T-cell (primary cell): ENCODE measurements at regions not wholly inside any gene's neighbourhood (a gene's known extent, or its start where the extent isn't known, plus 50 kb on each side); places are given as distances from the start of the nearest gene placed in this dataset.
A peak's percentile ranks its signal among the peaks of the same experiment; 100 is the strongest.

Source experiments
- ATAC-seq, 4 experiments: fragments of 200-7000 bp in 3 of 4; fragments of 150-1000 bp in 1 of 4; cut with Tn5 transposase; replicated peaks in 1 of 4; 1 replicate in 3 of 4; 2 replicates in 1 of 4; pipeline ENCODE4 v1.10.0; 2021; ENCODE audit warnings: moderate library complexity in 3 of 4, mild to moderate bottlenecking in 2 of 4, moderate number of reproducible peaks in 1 of 4
- CTCF ChIA-PET, 2 donors: fragments of 300-600 bp; sonication (Branson Sonifier 250); formaldehyde crosslinking; loops; one replicate each; lab custom pipeline; 2022; ENCODE audit warnings: antibody characterized with exemption in 2 of 2; lab: Charles Lee
- POLR2A ChIA-PET, 2 donors: fragments of 300-600 bp; sonication (Branson Sonifier 250); formaldehyde crosslinking; loops; one replicate each; lab custom pipeline; 2022; ENCODE audit warnings: antibody characterized with exemption in 2 of 2; lab: Charles Lee
- DNase-seq, 35 experiments: peaks; one replicate each; pipeline versions ENCODE4 v3.0.0 to v3.0.0-alpha.2; 2013 to 2023
- H3K27ac ChIP-seq: one replicate; pipeline ENCODE4 v1.5.1; 2013; ENCODE audit warnings: low read length
- H3K27me3 ChIP-seq, 2 experiments: replicated peaks in 1 of 2; 1 replicate in 1 of 2; 2 replicates in 1 of 2; pipeline versions ENCODE4 v1.6.1 to v1.7.0; 2013; ENCODE audit warnings: low read length in 1 of 2, mixed read lengths in 1 of 2; ENCODE audit not compliant: control insufficient read depth in 2 of 2, insufficient read depth in 2 of 2; ENCODE audit errors: extremely low read depth in 1 of 2
- H3K36me3 ChIP-seq, 2 donors: 1 replicate in 1 of 2; 2 replicates in 1 of 2; pipeline versions ENCODE4 v1.6.1 to v1.7.0; 2013; ENCODE audit warnings: low read length in 1 of 2; ENCODE audit not compliant: control insufficient read depth in 2 of 2, insufficient read depth in 1 of 2; ENCODE audit errors: extremely low read depth in 1 of 2
- H3K4me1 ChIP-seq, 2 experiments: 1 replicate in 1 of 2; 2 replicates in 1 of 2; pipeline versions ENCODE4 v1.6.1 to v1.7.0; 2013; ENCODE audit warnings: low read length in 2 of 2, mixed read lengths in 1 of 2; ENCODE audit not compliant: insufficient read depth in 2 of 2, control insufficient read depth in 1 of 2; ENCODE audit errors: extremely low read depth in 1 of 2
- H3K4me3 ChIP-seq, 2 donors: 1 replicate in 1 of 2; 2 replicates in 1 of 2; pipeline versions ENCODE4 v1.5.1 to v1.7.0; 2013; ENCODE audit warnings: mild to moderate bottlenecking in 2 of 2, low read length in 1 of 2, moderate library complexity in 1 of 2; ENCODE audit not compliant: control insufficient read depth in 1 of 2; ENCODE audit errors: extremely low read depth in 1 of 2
- H3K9me3 ChIP-seq: 2 replicates; pipeline ENCODE4 v1.7.0; 2013
- H3K27ac Mint-ChIP-seq, 2 donors: one replicate each; pipeline ENCODE4 v1.8.0; 2020 to 2021; ENCODE audit warnings: mild to moderate bottlenecking in 2 of 2, mixed read lengths in 2 of 2
- H3K27me3 Mint-ChIP-seq, 2 donors: one replicate each; pipeline ENCODE4 v1.8.0; 2021 to 2022; ENCODE audit warnings: mixed read lengths in 2 of 2
- H3K36me3 Mint-ChIP-seq: one replicate; pipeline ENCODE4 v1.8.0; 2021; ENCODE audit warnings: mixed read lengths
- H3K4me1 Mint-ChIP-seq, 3 donors: one replicate each; pipeline ENCODE4 v1.8.0; 2020 to 2022; ENCODE audit warnings: mixed read lengths in 3 of 3, mild to moderate bottlenecking in 1 of 3
- H3K4me3 Mint-ChIP-seq, 3 donors: one replicate each; pipeline ENCODE4 v1.8.0; 2020 to 2022; ENCODE audit warnings: mild to moderate bottlenecking in 3 of 3, mixed read lengths in 3 of 3, moderate library complexity in 3 of 3
- H3K9me3 Mint-ChIP-seq, 3 donors: one replicate each; pipeline ENCODE4 v1.8.0; 2020 to 2022; ENCODE audit warnings: mixed read lengths in 3 of 3
- WGBS: methylation state at CpG from one replicate; pipeline ENCODE4 v1.1.5; 2013; ENCODE audit warnings: missing lambda C conversion rate; ENCODE audit not compliant: insufficient coverage; 5-methylcytosine and 5-hydroxymethylcytosine counted together

GRCh38 chr15:70563561-70564095 lies 199.7 kb downstream of the UACA start:
- WGBS: 94% methylated on average over 3 of the region's 6 CpGs
- no peaks in the 10 kb centered on the region for H3K9me3 Mint-ChIP-seq
- no peaks in the 10 kb centered on the region for H3K36me3 Mint-ChIP-seq
- peaks cover 0 to 6% (median 5%) of the 10 kb centered on the region in 3 donors for H3K4me1 Mint-ChIP-seq
- ATAC-seq (no peak), DNase-seq (no peak)
- Histone ChIP-seq H3K27ac (no peak overlapping the region), H3K4me3 (no peak overlapping the region), H3K9me3 (no peaks in the 10 kb centered on the region), H3K27me3 (peaks cover 0 to 15% of the 10 kb centered on the region in 2 experiments), H3K36me3 (no peaks in the 10 kb centered on the region), H3K4me1 (peaks cover 20 to 41% of the 10 kb centered on the region in 2 experiments)
- ChIA-PET POLR2A (no interaction called here), CTCF (no interaction called here)
- no peak overlapping the region for H3K4me3 Mint-ChIP-seq
- peaks cover 0 to 2% of the 10 kb centered on the region in 2 donors for H3K27me3 Mint-ChIP-seq
- peak overlapping the region in 1 of 2 donors; percentile 28 for H3K27ac Mint-ChIP-seq

- Mint-ChIP-seq H3K27me3 (peaks cover 0 to 2% of the 10 kb centered on the region in 2 donors), H3K4me3 (no peak overlapping the region), H3K36me3 (no peaks in the 10 kb centered on the region), H3K27ac (peak overlapping the region in 1 of 2 donors; percentile 6), H3K9me3 (no peaks in the 10 kb centered on the region), H3K4me1 (peaks cover 0 to 6% (median 5%) of the 10 kb centered on the region in 3 donors)
- 100% methylated on average over 1 of the region's 2 CpGs for WGBS
- peaks cover 0 to 15% of the 10 kb centered on the region in 2 experiments for H3K27me3 ChIP-seq
- peaks cover 25 to 49% of the 10 kb centered on the region in 2 experiments for H3K4me1 ChIP-seq
- ATAC-seq (no peak), DNase-seq (no peak)
- no peak overlapping the region for H3K4me3 ChIP-seq
- H3K9me3 ChIP-seq: no peaks in the 10 kb centered on the region
- CTCF ChIA-PET: no interaction called here
- no peak overlapping the region for H3K27ac ChIP-seq
- POLR2A ChIA-PET: interaction anchor here in 1 of 2 donors (0.6 kb wide), 2 partner anchors 232 to 1696 kb away, joined by 3 to 4 read pairs; no protein-coding TSS in a partner anchor
- H3K36me3 ChIP-seq: no peaks in the 10 kb centered on the region
Observed at GRCh38 chr15:70562906-70563305, 200.5 kb downstream of the UACA start.

GRCh38 chr15:70561885-70562284 lies 201.5 kb downstream of the UACA start:
- peaks cover 0 to 6% (median 5%) of the 10 kb centered on the region in 3 donors for H3K4me1 Mint-ChIP-seq
- no peaks in the 10 kb centered on the region for H3K36me3 ChIP-seq
- peaks cover 30 to 58% of the 10 kb centered on the region in 2 experiments for H3K4me1 ChIP-seq
- CTCF ChIA-PET: interaction anchor here in 1 of 2 donors (0.6 kb wide), 1 partner anchor 72 kb away, joined by 3 read pairs; no protein-coding TSS in a partner anchor
- no peaks in the 10 kb centered on the region for H3K36me3 Mint-ChIP-seq
- no peak overlapping the region for H3K4me3 ChIP-seq
- H3K9me3 Mint-ChIP-seq: no peaks in the 10 kb centered on the region
- peaks cover 0 to 2% of the 10 kb centered on the region in 2 donors for H3K27me3 Mint-ChIP-seq
- H3K27ac ChIP-seq: no peak overlapping the region
- peaks cover 0 to 15% of the 10 kb centered on the region in 2 experiments for H3K27me3 ChIP-seq
- H3K27ac Mint-ChIP-seq: peak overlapping the region; percentile 5 to 6
- POLR2A ChIA-PET: interaction anchor here in 1 of 2 donors (0.7 kb wide), 1 partner anchor 494 kb away, joined by 5 read pairs; no protein-coding TSS in a partner anchor
- no peak overlapping the region for H3K4me3 Mint-ChIP-seq
- 91% methylated on average over 7 of the region's 7 CpGs for WGBS
- H3K9me3 ChIP-seq: no peaks in the 10 kb centered on the region
- DNase-seq (no peak), ATAC-seq (no peak)

GRCh38 chr15:70560617-70561328 lies 202.6 kb downstream of the UACA start:
- Mint-ChIP-seq H3K27me3 (peaks cover 0 to 2% of the 10 kb centered on the region in 2 donors), H3K36me3 (no peaks in the 10 kb centered on the region), H3K9me3 (no peaks in the 10 kb centered on the region), H3K4me3 (no peak overlapping the region), H3K27ac (peak overlapping the region in 1 of 2 donors; percentile 52), H3K4me1 (peaks cover 0 to 6% (median 5%) of the 10 kb centered on the region in 3 donors)
- Histone ChIP-seq H3K27ac (no peak overlapping the region), H3K4me1 (peaks cover 40 to 64% of the 10 kb centered on the region in 2 experiments), H3K36me3 (no peaks in the 10 kb centered on the region), H3K27me3 (peaks cover 0 to 15% of the 10 kb centered on the region in 2 experiments), H3K9me3 (no peaks in the 10 kb centered on the region), H3K4me3 (no peak overlapping the region)
- 73% methylated on average over 3 of the region's 4 CpGs for WGBS
- POLR2A ChIA-PET: interaction anchor here in 1 of 2 donors (0.6 kb wide), 1 partner anchor 803 kb away, joined by 4 read pairs; no protein-coding TSS in a partner anchor
- CTCF ChIA-PET: interaction anchor here in 1 of 2 donors (0.6 kb wide), 1 partner anchor 1550 kb away, joined by 3 read pairs; no protein-coding TSS in a partner anchor
- DNase-seq: no peak
- no peak for ATAC-seq

GRCh38 chr15:70559265-70560239 lies 203.8 kb downstream of the UACA start:
- peaks cover 44 to 71% of the 10 kb centered on the region in 2 experiments for H3K4me1 ChIP-seq
- DNase-seq: peak; percentile 53 to 80 (median 67)
- no peak overlapping the region for H3K27ac ChIP-seq
- ATAC-seq: peak; percentile 93 to 96 (median 95)
- H3K9me3 ChIP-seq: no peaks in the 10 kb centered on the region
- Mint-ChIP-seq H3K9me3 (no peaks in the 10 kb centered on the region), H3K4me1 (peaks cover 0 to 6% (median 5%) of the 10 kb centered on the region in 3 donors), H3K27me3 (peaks cover 0 to 2% of the 10 kb centered on the region in 2 donors), H3K36me3 (no peaks in the 10 kb centered on the region), H3K27ac (no peak overlapping the region), H3K4me3 (peak overlapping the region in 1 of 3 donors; percentile 26)
- H3K4me3 ChIP-seq: peak overlapping the region; percentile 60 to 94
- CTCF ChIA-PET: interaction anchor here in 1 of 2 donors (0.6 to 2.2 kb wide), 6 partner anchors 11 to 1551 kb away, joined by 3 to 11 read pairs (median 4); no protein-coding TSS in a partner anchor
- WGBS: 16% methylated on average over 12 of the region's 20 CpGs
- POLR2A ChIA-PET: interaction anchor here (0.6 to 0.7 kb wide), 4 partner anchors 24 to 1106 kb away, joined by 3 to 4 read pairs (median 3); no protein-coding TSS in a partner anchor
- no peaks in the 10 kb centered on the region for H3K36me3 ChIP-seq
- peaks cover 0 to 15% of the 10 kb centered on the region in 2 experiments for H3K27me3 ChIP-seq
